OCI-LY1 (cell line): ENCODE measurements at regions not wholly inside any gene's neighbourhood (a gene's known extent, or its start where the extent isn't known, plus 50 kb on each side); places are given as distances from the start of the nearest gene placed in this dataset.

ENCODE experiments used
- H2AFZ ChIP-seq: fragments of 200-600 bp; sonication (generic), shearing (Covaris generic); 2 replicates; pipeline ENCODE4 v1.6.0; 2014; ENCODE audit warnings: antibody characterized with exemption, mild to moderate bottlenecking, low read length
- H3F3A ChIP-seq: fragments of 200-600 bp; sonication (generic), shearing (Covaris generic); 2 replicates; pipeline ENCODE4 v1.6.0; 2014; ENCODE audit warnings: mild to moderate bottlenecking, antibody characterized with exemption, low read length, moderate library complexity; ENCODE audit not compliant: insufficient read depth
- H3K27ac ChIP-seq: fragments of 200-600 bp; sonication (generic); 2 replicates; pipeline ENCODE4 v1.5.1; 2014; ENCODE audit warnings: low read length, mixed run types, mild to moderate bottlenecking, low read depth; ENCODE audit not compliant: poor library complexity, severe bottlenecking
- H3K27me3 ChIP-seq: fragments of 200-600 bp; sonication (generic); 2 replicates; pipeline ENCODE4 v1.6.0; 2014; ENCODE audit warnings: antibody characterized with exemption, mild to moderate bottlenecking, low read length, moderate library complexity; ENCODE audit not compliant: insufficient read depth
- H3K36me3 ChIP-seq: fragments of 200-600 bp; sonication (generic); 2 replicates; pipeline ENCODE4 v1.6.1; 2014; ENCODE audit warnings: mild to moderate bottlenecking, antibody characterized with exemption, low read length, moderate library complexity, mixed read lengths; ENCODE audit not compliant: insufficient read depth
- H3K4me1 ChIP-seq: fragments of 200-600 bp; sonication (generic); 2 replicates; pipeline ENCODE4 v1.5.1; 2014; ENCODE audit warnings: mild to moderate bottlenecking, low read length, moderate library complexity; ENCODE audit not compliant: insufficient read depth, severe bottlenecking
- H3K4me2 ChIP-seq: fragments of 200-600 bp; sonication (generic), shearing (Covaris generic); 2 replicates; pipeline ENCODE4 v1.6.1; 2014; ENCODE audit warnings: low read length
- H3K4me3 ChIP-seq: fragments of 200-600 bp; sonication (generic); 2 replicates; pipeline ENCODE4 v1.5.1; 2014; ENCODE audit warnings: low read length, low read depth, mild to moderate bottlenecking, mixed read lengths; ENCODE audit not compliant: poor library complexity, severe bottlenecking
- H3K79me2 ChIP-seq: fragments of 200-600 bp; shearing (Covaris generic); 2 replicates; pipeline ENCODE4 v1.6.1; 2016; ENCODE audit warnings: mixed run types, low read length, mixed read lengths; ENCODE audit not compliant: insufficient read depth
- H3K9ac ChIP-seq: fragments of 200-600 bp; sonication (generic), shearing (Covaris generic); 2 replicates; pipeline ENCODE4 v1.6.1; 2014; ENCODE audit warnings: mild to moderate bottlenecking, low read length, mixed read lengths
- H3K9me2 ChIP-seq: fragments of 200-600 bp; sonication (generic), shearing (Covaris generic); 2 replicates; pipeline ENCODE4 v1.6.1; 2014; ENCODE audit warnings: low read depth, mild to moderate bottlenecking, low read length, mixed read lengths
- H3K9me3 ChIP-seq: fragments of 200-600 bp; shearing (Covaris generic); 2 replicates; pipeline ENCODE4 v1.6.1; 2014; ENCODE audit warnings: low read length, mixed read lengths
- H4K20me1 ChIP-seq: fragments of 200-600 bp; sonication (generic), shearing (Covaris generic); 2 replicates; pipeline ENCODE4 v1.6.0; 2016; ENCODE audit warnings: mild to moderate bottlenecking, low read length; ENCODE audit not compliant: insufficient read depth
- EZH2 ChIP-seq: fragments of 200-600 bp; sonication (generic), shearing (Covaris generic); IDR thresholded peaks from 2 replicates; pipeline ENCODE4 v1.8.0; 2017; ENCODE audit warnings: borderline replicate concordance, mixed run types, mild to moderate bottlenecking, antibody characterized with exemption, low read length, moderate library complexity, mixed read lengths
- TF ChIP-seq, protein P1 (sequence below): fragments of 200-600 bp; sonication (generic), shearing (Covaris generic); IDR thresholded peaks from 2 replicates; pipeline ENCODE4 v1.5.1; 2017; ENCODE audit warnings: mild to moderate bottlenecking, antibody characterized with exemption, low read length, moderate library complexity, mixed read lengths

DNA sequence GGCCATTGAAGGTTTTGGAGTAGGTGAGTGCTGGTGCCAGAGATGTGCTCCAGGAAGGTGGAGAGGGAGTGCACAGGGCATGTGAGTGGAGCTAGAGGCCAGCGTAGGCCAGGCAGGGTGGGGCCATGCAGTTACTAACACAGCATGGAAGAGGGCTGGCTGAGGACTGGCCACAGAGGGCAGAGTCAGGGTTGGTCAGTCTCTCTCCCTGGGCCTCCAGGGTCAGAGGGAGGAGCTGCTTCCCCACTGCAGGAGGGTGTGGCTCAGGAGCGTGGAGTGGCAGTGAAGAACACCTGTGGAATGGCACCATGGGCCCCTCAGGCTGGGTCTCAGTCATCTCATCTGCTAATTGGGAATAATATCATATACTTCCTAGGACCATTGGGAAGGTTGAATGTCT is 167.7 kb downstream of the MACROH2A1 start:
- H3K27ac ChIP-seq = no peak overlapping the region
- no peaks in the 10 kb centered on the region for H3K9me2 ChIP-seq
- H3K36me3 ChIP-seq = no peaks in the 10 kb centered on the region
- no peaks in the 10 kb centered on the region for H3F3A ChIP-seq
- H3K4me2 ChIP-seq = no peak overlapping the region
- H3K9me3 ChIP-seq = no peaks in the 10 kb centered on the region
- H3K4me1 ChIP-seq = no peaks in the 10 kb centered on the region
- no peak overlapping the region for H3K9ac ChIP-seq
- no peaks in the 10 kb centered on the region for H4K20me1 ChIP-seq
- no peaks in the 10 kb centered on the region for H3K27me3 ChIP-seq
- no peak overlapping the region for H3K4me3 ChIP-seq
- no peak overlapping the region for H2AFZ ChIP-seq
- TF ChIP-seq EZH2 = no peak
- TF ChIP-seq, protein P1, sequence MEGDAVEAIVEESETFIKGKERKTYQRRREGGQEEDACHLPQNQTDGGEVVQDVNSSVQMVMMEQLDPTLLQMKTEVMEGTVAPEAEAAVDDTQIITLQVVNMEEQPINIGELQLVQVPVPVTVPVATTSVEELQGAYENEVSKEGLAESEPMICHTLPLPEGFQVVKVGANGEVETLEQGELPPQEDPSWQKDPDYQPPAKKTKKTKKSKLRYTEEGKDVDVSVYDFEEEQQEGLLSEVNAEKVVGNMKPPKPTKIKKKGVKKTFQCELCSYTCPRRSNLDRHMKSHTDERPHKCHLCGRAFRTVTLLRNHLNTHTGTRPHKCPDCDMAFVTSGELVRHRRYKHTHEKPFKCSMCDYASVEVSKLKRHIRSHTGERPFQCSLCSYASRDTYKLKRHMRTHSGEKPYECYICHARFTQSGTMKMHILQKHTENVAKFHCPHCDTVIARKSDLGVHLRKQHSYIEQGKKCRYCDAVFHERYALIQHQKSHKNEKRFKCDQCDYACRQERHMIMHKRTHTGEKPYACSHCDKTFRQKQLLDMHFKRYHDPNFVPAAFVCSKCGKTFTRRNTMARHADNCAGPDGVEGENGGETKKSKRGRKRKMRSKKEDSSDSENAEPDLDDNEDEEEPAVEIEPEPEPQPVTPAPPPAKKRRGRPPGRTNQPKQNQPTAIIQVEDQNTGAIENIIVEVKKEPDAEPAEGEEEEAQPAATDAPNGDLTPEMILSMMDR = no peak
- H3K79me2 ChIP-seq = no peaks in the 10 kb centered on the region

DNA sequence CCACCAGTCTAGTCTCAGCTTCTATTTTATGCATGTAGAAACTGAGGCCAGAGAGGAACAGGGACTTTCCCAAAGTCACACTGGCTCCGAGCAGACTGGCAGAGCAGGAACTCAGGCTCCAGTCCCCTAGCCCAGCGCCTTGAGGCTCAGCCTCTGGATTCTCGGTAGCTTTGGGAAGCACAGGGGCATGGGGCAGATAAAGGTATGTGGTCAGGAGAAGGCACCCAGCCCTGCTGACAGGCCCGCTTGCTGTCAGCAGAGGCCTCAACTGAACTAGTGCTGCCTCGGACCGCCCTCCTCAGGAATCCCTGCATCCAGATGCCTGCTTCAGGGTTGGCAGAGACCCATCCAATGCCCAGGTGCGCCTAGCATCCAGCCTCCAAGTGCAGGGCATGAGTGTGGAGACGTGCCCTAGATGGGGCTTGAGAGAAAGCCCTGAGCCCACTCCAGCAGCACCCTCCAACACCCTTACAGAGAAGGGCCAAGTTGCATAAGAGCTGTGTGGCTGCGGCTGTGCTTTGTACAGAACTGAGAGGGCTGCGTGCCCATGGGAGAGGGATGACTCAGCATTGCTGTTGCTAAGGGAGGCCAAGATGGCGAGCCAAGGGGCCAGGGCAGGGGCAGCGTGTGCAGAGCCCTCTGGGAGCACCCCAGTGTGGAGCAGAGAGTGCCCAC is 168.6 kb downstream of the MACROH2A1 start:
- H3K4me2 ChIP-seq = no peak overlapping the region
- H3K9ac ChIP-seq = no peak overlapping the region
- H2AFZ ChIP-seq = no peak overlapping the region
- H3K36me3 ChIP-seq = no peaks in the 10 kb centered on the region
- H3K9me2 ChIP-seq = no peaks in the 10 kb centered on the region
- no peak for TF ChIP-seq EZH2
- TF ChIP-seq, protein P1 = no peak
- H3K9me3 ChIP-seq = no peaks in the 10 kb centered on the region
- H3K4me3 ChIP-seq = no peak overlapping the region
- H3K27me3 ChIP-seq = no peaks in the 10 kb centered on the region
- no peak overlapping the region for H3K27ac ChIP-seq
- no peaks in the 10 kb centered on the region for H3K4me1 ChIP-seq
- no peaks in the 10 kb centered on the region for H3K79me2 ChIP-seq
- H4K20me1 ChIP-seq = no peaks in the 10 kb centered on the region
- H3F3A ChIP-seq = no peaks in the 10 kb centered on the region

DNA sequence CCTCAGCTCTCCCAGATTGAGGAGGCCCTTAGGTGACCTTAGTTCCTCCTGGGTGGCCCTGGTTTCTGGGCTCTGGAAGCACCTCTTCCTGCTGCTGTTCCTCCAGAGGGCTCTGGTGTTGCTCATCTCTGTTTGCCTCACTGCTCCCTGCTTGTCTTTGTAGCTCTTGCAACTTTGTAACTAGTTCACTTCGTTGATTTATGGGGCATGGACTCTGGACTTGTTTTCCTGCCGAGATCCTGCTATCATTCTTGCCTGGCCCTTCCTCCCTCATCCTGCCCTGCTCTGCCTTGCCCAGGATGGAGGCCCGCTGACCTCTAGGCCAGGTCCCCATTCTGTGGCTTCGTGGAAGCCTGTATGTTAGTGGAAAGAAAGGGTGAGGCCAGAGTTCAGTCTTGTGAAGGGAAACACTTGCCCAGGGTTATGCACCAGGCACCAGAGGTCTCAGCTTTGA is 169.3 kb downstream of the MACROH2A1 start:
- Histone ChIP-seq H3F3A (no peaks in the 10 kb centered on the region), H4K20me1 (no peaks in the 10 kb centered on the region), H3K4me2 (no peak overlapping the region), H3K4me1 (no peaks in the 10 kb centered on the region), H3K9ac (no peak overlapping the region), H2AFZ (no peak overlapping the region), H3K79me2 (no peaks in the 10 kb centered on the region), H3K4me3 (no peak overlapping the region), H3K36me3 (no peaks in the 10 kb centered on the region), H3K27me3 (no peaks in the 10 kb centered on the region), H3K9me3 (no peaks in the 10 kb centered on the region), H3K27ac (no peak overlapping the region), H3K9me2 (no peaks in the 10 kb centered on the region)
- TF ChIP-seq, protein P1 = no peak
- no peak for TF ChIP-seq EZH2
